ENCODE measurements at regions not wholly inside any gene's neighbourhood (a gene's known extent, or its start where the extent isn't known, plus 50 kb on each side); places are given as distances from the start of the nearest gene placed in this dataset.

- H3K36me3 ChIP-seq (ENCODE audit: low read depth, missing control alignments) = no peaks in the 10 kb centered on the region
- 72 to 80% methylated on average over 7 of the region's 7 CpGs for WGBS, 2 donors
- no peak for TF ChIP-seq POLR2A (IDR thresholded peaks at IDR 0.05)
- TF ChIP-seq CTCF (IDR thresholded peaks at IDR 0.05) = no peak
- peaks cover 10% of the 10 kb centered on the region for H3K4me1 ChIP-seq
- no peak for DNase-seq
- H3K27ac ChIP-seq = no peak overlapping the region
- H3K9me3 ChIP-seq = no peaks in the 10 kb centered on the region
- intact Hi-C loops (cut with DNase I; ENCODE audit: low total_unique reads) = no loop called here
- no peak overlapping the region for H3K4me3 ChIP-seq
- H3K27me3 ChIP-seq = no peaks in the 10 kb centered on the region
Observed at GRCh38 chr9:2243666-2244555, 228.8 kb downstream of the SMARCA2 start.

- 75 to 79% methylated on average over 6 of the region's 6 CpGs for WGBS, 2 donors
- intact Hi-C loops (cut with DNase I; ENCODE audit: low total_unique reads) = no loop called here
- DNase-seq = no peak
- H3K4me1 ChIP-seq = peaks cover 6% of the 10 kb centered on the region
- no peak overlapping the region for H3K27ac ChIP-seq
- no peak for TF ChIP-seq POLR2A (IDR thresholded peaks at IDR 0.05)
- no peak for TF ChIP-seq CTCF (IDR thresholded peaks at IDR 0.05)
- no peak overlapping the region for H3K4me3 ChIP-seq
- H3K9me3 ChIP-seq = no peaks in the 10 kb centered on the region
- no peaks in the 10 kb centered on the region for H3K27me3 ChIP-seq
- no peaks in the 10 kb centered on the region for H3K36me3 ChIP-seq (ENCODE audit: low read depth, missing control alignments)
Observed at GRCh38 chr9:2247340-2247739, 232.2 kb downstream of the SMARCA2 start.

- 79% methylated on average over 1 of the region's 1 CpG for WGBS, 2 donors
- TF ChIP-seq POLR2A (IDR thresholded peaks at IDR 0.05) (no peak), CTCF (IDR thresholded peaks at IDR 0.05) (no peak)
- intact Hi-C loops (cut with DNase I; ENCODE audit: low total_unique reads) = no loop called here
- Histone ChIP-seq H3K9me3 (no peaks in the 10 kb centered on the region), H3K4me1 (no peaks in the 10 kb centered on the region), H3K36me3 (ENCODE audit: low read depth, missing control alignments) (no peaks in the 10 kb centered on the region), H3K27me3 (no peaks in the 10 kb centered on the region), H3K27ac (no peak overlapping the region), H3K4me3 (no peak overlapping the region)
- DNase-seq = no peak
Observed at GRCh38 chr9:2248768-2249265, 233.7 kb downstream of the SMARCA2 start.

- H3K27ac ChIP-seq = no peak overlapping the region
- WGBS, 2 donors = 78 to 79% methylated on average over 8 of the region's 8 CpGs
- intact Hi-C loops (cut with DNase I; ENCODE audit: low total_unique reads) = no loop called here
- no peaks in the 10 kb centered on the region for H3K27me3 ChIP-seq
- H3K4me1 ChIP-seq = no peaks in the 10 kb centered on the region
- H3K36me3 ChIP-seq (ENCODE audit: low read depth, missing control alignments) = no peaks in the 10 kb centered on the region
- no peaks in the 10 kb centered on the region for H3K9me3 ChIP-seq
- TF ChIP-seq CTCF (IDR thresholded peaks at IDR 0.05) (no peak), POLR2A (IDR thresholded peaks at IDR 0.05) (no peak)
- DNase-seq = no peak
- no peak overlapping the region for H3K4me3 ChIP-seq
Observed at GRCh38 chr9:2253636-2254580, 238.8 kb downstream of the SMARCA2 start.

Data from testis (tissue), 2 donors.